GM12878 (cell line): ENCODE measurements at regions not wholly inside any gene's neighbourhood (a gene's known extent, or its start where the extent isn't known, plus 50 kb on each side); places are given as distances from the start of the nearest gene placed in this dataset.

Source experiments
- CBX3 ChIP-seq: fragments of 200-600 bp; sonication (generic); IDR thresholded peaks from 2 replicates; pipeline ENCODE4 v1.6.1; 2016; ENCODE audit warnings: low read depth, borderline replicate concordance
- DPF2 ChIP-seq: fragments of 450-650 bp; IDR thresholded peaks from 2 replicates; pipeline ENCODE4 v1.6.1; 2017; ENCODE audit warnings: mild to moderate bottlenecking
- EGR1 ChIP-seq, 2 experiments: IDR thresholded peaks; 1 replicate in 1 of 2; 2 replicates in 1 of 2; pipeline ENCODE4 v1.6.1; 2011 to 2012; ENCODE audit warnings: low read depth in 2 of 2, low read length in 2 of 2, borderline replicate concordance in 1 of 2, mild to moderate bottlenecking in 1 of 2, moderate library complexity in 1 of 2
- FOXM1 ChIP-seq: IDR thresholded peaks from 2 replicates; pipeline ENCODE4 v1.6.1; 2012; ENCODE audit warnings: low read depth, mild to moderate bottlenecking, inconsistent platforms, low read length, moderate library complexity
- RUNX3 ChIP-seq: IDR thresholded peaks from 2 replicates; pipeline ENCODE4 v1.6.1; 2012; ENCODE audit warnings: low read length, inconsistent platforms
- SMAD1 ChIP-seq: fragments of 450-650 bp; IDR thresholded peaks from 2 replicates; pipeline ENCODE4 v1.6.1; 2018; ENCODE audit warnings: mild to moderate bottlenecking, low read depth; ENCODE audit not compliant: partially characterized antibody
- SMC3 ChIP-seq: IDR thresholded peaks from 2 replicates; pipeline ENCODE4 v1.6.1; 2011; ENCODE audit warnings: low read length, improper control_type of control experiment, borderline replicate concordance
- SREBF1 ChIP-seq: IDR thresholded peaks from 2 replicates; pipeline ENCODE4 v1.6.1; 2012; ENCODE audit warnings: mild to moderate bottlenecking, low read length
- YY1 ChIP-seq: IDR thresholded peaks from 2 replicates; pipeline ENCODE4 v1.6.1; 2011; ENCODE audit warnings: low read depth, mild to moderate bottlenecking, low read length
- TF ChIP-seq, protein P1 (sequence below): fragments of 450-650 bp; IDR thresholded peaks from 2 replicates; pipeline ENCODE4 v1.6.1; 2017; ENCODE audit warnings: mild to moderate bottlenecking, moderate library complexity
- TF ChIP-seq, protein P2 (sequence below): fragments of 450-650 bp; formaldehyde crosslinking; IDR thresholded peaks from 2 replicates; pipeline ENCODE4 v1.4.0; 2020; ENCODE audit warnings: mild to moderate bottlenecking, moderate library complexity
- TF ChIP-seq, protein P3 (sequence below): fragments of 450-650 bp; IDR thresholded peaks from 2 replicates; pipeline ENCODE4 v1.6.1; 2017; ENCODE audit warnings: borderline replicate concordance
- TF ChIP-seq, protein P4 (sequence below): fragments of 450-650 bp; IDR thresholded peaks from 2 replicates; pipeline ENCODE4 v1.6.1; 2016; ENCODE audit warnings: mild to moderate bottlenecking

DNA sequence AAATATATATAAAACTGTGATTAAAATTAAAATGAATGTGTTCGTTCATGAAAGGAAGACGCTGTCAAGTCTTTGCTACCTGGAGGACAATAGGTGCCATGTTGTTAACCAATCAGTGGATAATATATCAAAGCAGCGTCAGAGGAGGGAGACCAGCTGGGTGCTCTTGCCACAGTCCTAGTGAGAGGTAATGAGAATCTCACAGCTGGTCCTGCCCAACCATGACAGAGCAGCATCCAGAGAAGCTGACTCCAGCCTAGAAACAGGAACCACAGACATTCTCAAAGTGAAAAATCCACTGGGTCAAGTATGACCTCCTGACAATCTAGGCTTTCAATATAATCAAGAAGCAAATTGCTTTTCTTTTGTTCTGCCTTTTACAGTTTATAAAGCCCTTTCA is 94.5 kb upstream of the LRFN2 start (continued):
- TF ChIP-seq, protein P1, sequence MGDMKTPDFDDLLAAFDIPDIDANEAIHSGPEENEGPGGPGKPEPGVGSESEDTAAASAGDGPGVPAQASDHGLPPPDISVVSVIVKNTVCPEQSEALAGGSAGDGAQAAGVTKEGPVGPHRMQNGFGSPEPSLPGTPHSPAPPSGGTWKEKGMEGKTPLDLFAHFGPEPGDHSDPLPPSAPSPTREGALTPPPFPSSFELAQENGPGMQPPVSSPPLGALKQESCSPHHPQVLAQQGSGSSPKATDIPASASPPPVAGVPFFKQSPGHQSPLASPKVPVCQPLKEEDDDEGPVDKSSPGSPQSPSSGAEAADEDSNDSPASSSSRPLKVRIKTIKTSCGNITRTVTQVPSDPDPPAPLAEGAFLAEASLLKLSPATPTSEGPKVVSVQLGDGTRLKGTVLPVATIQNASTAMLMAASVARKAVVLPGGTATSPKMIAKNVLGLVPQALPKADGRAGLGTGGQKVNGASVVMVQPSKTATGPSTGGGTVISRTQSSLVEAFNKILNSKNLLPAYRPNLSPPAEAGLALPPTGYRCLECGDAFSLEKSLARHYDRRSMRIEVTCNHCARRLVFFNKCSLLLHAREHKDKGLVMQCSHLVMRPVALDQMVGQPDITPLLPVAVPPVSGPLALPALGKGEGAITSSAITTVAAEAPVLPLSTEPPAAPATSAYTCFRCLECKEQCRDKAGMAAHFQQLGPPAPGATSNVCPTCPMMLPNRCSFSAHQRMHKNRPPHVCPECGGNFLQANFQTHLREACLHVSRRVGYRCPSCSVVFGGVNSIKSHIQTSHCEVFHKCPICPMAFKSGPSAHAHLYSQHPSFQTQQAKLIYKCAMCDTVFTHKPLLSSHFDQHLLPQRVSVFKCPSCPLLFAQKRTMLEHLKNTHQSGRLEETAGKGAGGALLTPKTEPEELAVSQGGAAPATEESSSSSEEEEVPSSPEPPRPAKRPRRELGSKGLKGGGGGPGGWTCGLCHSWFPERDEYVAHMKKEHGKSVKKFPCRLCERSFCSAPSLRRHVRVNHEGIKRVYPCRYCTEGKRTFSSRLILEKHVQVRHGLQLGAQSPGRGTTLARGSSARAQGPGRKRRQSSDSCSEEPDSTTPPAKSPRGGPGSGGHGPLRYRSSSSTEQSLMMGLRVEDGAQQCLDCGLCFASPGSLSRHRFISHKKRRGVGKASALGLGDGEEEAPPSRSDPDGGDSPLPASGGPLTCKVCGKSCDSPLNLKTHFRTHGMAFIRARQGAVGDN = no peak
- TF ChIP-seq SREBF1 = no peak
- TF ChIP-seq, protein P2, sequence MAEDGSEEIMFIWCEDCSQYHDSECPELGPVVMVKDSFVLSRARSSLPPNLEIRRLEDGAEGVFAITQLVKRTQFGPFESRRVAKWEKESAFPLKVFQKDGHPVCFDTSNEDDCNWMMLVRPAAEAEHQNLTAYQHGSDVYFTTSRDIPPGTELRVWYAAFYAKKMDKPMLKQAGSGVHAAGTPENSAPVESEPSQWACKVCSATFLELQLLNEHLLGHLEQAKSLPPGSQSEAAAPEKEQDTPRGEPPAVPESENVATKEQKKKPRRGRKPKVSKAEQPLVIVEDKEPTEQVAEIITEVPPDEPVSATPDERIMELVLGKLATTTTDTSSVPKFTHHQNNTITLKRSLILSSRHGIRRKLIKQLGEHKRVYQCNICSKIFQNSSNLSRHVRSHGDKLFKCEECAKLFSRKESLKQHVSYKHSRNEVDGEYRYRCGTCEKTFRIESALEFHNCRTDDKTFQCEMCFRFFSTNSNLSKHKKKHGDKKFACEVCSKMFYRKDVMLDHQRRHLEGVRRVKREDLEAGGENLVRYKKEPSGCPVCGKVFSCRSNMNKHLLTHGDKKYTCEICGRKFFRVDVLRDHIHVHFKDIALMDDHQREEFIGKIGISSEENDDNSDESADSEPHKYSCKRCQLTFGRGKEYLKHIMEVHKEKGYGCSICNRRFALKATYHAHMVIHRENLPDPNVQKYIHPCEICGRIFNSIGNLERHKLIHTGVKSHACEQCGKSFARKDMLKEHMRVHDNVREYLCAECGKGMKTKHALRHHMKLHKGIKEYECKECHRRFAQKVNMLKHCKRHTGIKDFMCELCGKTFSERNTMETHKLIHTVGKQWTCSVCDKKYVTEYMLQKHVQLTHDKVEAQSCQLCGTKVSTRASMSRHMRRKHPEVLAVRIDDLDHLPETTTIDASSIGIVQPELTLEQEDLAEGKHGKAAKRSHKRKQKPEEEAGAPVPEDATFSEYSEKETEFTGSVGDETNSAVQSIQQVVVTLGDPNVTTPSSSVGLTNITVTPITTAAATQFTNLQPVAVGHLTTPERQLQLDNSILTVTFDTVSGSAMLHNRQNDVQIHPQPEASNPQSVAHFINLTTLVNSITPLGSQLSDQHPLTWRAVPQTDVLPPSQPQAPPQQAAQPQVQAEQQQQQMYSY (CRISPR knock-in tag) = no peak
- no peak for TF ChIP-seq SMAD1
- no peak for TF ChIP-seq FOXM1
- TF ChIP-seq YY1 = no peak
- TF ChIP-seq CBX3 = no peak
- no peak for TF ChIP-seq SMC3
- no peak for TF ChIP-seq DPF2
- TF ChIP-seq RUNX3 = no peak
- TF ChIP-seq, protein P3, sequence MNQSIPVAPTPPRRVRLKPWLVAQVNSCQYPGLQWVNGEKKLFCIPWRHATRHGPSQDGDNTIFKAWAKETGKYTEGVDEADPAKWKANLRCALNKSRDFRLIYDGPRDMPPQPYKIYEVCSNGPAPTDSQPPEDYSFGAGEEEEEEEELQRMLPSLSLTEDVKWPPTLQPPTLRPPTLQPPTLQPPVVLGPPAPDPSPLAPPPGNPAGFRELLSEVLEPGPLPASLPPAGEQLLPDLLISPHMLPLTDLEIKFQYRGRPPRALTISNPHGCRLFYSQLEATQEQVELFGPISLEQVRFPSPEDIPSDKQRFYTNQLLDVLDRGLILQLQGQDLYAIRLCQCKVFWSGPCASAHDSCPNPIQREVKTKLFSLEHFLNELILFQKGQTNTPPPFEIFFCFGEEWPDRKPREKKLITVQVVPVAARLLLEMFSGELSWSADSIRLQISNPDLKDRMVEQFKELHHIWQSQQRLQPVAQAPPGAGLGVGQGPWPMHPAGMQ = no peak
- no peak for TF ChIP-seq EGR1 (IDR thresholded peaks at IDR 0.05; ENCODE audit: borderline replicate concordance in 1 of 2, low read depth in 2 of 2, low read length in 2 of 2)
- TF ChIP-seq, protein P4, sequence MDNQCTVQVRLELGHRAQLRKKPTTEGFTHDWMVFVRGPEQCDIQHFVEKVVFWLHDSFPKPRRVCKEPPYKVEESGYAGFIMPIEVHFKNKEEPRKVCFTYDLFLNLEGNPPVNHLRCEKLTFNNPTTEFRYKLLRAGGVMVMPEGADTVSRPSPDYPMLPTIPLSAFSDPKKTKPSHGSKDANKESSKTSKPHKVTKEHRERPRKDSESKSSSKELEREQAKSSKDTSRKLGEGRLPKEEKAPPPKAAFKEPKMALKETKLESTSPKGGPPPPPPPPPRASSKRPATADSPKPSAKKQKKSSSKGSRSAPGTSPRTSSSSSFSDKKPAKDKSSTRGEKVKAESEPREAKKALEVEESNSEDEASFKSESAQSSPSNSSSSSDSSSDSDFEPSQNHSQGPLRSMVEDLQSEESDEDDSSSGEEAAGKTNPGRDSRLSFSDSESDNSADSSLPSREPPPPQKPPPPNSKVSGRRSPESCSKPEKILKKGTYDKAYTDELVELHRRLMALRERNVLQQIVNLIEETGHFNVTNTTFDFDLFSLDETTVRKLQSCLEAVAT = no peak
